ENCODE measurements at regions not wholly inside any gene's neighbourhood (a gene's known extent, or its start where the extent isn't known, plus 50 kb on each side); places are given as distances from the start of the nearest gene placed in this dataset.

DNA sequence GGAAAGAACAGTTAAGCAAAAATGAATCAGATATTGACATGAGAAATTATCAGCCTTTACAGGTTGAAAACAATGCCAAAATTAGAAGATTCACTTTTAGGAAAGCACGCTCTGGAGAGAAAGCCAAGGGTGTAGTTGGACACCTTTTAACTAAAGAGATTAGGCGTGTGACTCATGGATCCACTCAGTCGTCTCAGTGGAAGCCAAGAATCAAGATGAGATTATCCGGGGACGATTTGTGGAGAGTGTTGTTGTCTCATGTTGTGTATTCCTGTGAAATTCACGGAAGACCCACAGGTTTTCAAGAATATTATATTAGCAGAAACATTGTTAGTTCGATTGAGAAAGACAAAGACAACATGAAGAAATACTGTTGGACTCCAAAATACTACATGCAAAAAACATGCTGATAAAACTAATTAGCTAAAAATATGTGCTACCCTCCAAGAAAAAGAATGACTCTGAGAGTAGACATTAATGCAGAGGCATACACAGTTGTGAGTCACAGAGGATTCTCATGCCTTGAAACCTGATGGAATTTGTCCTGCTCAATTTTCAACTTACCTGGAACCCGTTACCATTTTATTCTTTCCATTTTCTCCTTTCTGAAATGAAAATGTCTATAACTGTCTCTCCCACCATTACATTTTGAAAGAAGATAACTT lies 192.1 kb upstream of the RND3 start:
- no peak for TF ChIP-seq CTCF (IDR thresholded peaks at IDR 0.05)
- Mint-ChIP-seq H3K4me1 (ENCODE audit: low read depth) (no peaks in the 10 kb centered on the region), H3K36me3 (ENCODE audit: low read depth) (no peaks in the 10 kb centered on the region), H3K27ac (no peak overlapping the region), H3K9me3 (peaks cover 2% of the 10 kb centered on the region), H3K4me3 (no peak overlapping the region), H3K27me3 (no peaks in the 10 kb centered on the region)
- ChIA-PET POLR2A (no interaction called here), CTCF (no interaction called here)
- DNase-seq (no peak), ATAC-seq (no peak)
- intact Hi-C loops (cut with micrococcal nuclease) = no loop called here

DNA sequence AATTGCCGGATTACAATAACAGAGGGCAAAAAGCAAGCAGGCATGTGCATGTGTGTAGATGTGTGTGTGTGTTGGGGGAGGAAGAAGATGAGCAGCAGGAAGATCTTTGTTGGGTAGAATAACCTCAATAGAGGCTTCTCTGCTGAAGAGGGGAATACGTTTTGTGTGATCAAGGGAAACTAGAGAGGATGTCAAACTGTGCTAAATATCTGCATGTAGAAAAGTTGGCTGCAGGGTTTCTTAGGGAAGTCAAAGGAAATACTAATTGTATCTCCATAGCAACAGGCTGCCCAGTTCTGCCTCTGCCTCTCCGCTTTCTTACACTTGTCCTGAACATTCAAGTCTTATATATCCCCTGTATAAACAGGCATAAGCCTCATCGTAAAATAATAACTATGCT lies 190.1 kb upstream of the RND3 start:
- ChIA-PET POLR2A (no interaction called here), CTCF (interaction anchor here (1.0 kb wide), 1 partner anchor 11 kb away, joined by 4 read pairs; no protein-coding TSS in a partner anchor)
- ATAC-seq = no peak
- Mint-ChIP-seq H3K4me3 (no peak overlapping the region), H3K9me3 (peaks cover 2% of the 10 kb centered on the region), H3K27ac (no peak overlapping the region), H3K27me3 (no peaks in the 10 kb centered on the region), H3K36me3 (ENCODE audit: low read depth) (no peaks in the 10 kb centered on the region), H3K4me1 (ENCODE audit: low read depth) (no peaks in the 10 kb centered on the region)
- DNase-seq = no peak
- intact Hi-C loops (cut with micrococcal nuclease) = no loop called here
- TF ChIP-seq CTCF (IDR thresholded peaks at IDR 0.05) = no peak

DNA sequence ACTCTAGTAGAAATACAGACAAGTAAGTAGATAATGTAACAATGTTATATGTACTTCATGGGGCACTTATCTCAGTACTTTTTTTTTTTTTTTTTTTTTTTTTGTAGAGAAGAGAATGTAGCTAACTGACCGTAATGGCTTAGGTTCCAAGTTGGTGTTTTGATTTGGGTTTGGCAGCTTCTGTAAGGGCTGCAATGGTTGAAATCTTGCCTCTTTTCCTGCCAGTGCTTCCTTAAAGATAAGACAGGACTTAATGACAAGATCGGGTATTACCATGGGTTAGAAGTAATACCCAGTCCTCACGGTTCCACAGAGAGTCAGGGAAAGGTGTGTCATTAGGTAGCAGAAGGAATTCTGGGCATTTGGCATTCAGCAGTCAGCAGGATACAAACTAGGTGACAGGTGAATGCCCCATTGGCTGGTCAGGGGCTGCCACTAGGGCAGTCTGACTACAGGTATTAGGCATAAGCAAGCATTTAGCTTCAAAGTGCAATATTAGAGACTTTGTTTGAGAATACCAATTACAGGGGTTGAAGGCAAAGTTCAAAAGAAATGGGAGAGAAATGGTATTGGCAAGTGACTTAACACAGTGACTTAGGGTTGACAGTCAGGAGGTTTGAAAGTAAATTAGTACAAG lies 189.4 kb upstream of the RND3 start:
- no peak for DNase-seq
- H3K4me1 Mint-ChIP-seq (ENCODE audit: low read depth) = no peaks in the 10 kb centered on the region
- H3K9me3 Mint-ChIP-seq = peaks cover 2% of the 10 kb centered on the region
- H3K4me3 Mint-ChIP-seq = no peak overlapping the region
- no peaks in the 10 kb centered on the region for H3K36me3 Mint-ChIP-seq (ENCODE audit: low read depth)
- no peak overlapping the region for H3K27ac Mint-ChIP-seq
- TF ChIP-seq CTCF (IDR thresholded peaks at IDR 0.05) = no peak
- CTCF ChIA-PET = interaction anchor here (1.0 kb wide), 1 partner anchor 10 kb away, joined by 4 read pairs; no protein-coding TSS in a partner anchor
- POLR2A ChIA-PET = no interaction called here
- intact Hi-C loops (cut with micrococcal nuclease) = no loop called here
- H3K27me3 Mint-ChIP-seq = no peaks in the 10 kb centered on the region
- ATAC-seq = no peak

DNA sequence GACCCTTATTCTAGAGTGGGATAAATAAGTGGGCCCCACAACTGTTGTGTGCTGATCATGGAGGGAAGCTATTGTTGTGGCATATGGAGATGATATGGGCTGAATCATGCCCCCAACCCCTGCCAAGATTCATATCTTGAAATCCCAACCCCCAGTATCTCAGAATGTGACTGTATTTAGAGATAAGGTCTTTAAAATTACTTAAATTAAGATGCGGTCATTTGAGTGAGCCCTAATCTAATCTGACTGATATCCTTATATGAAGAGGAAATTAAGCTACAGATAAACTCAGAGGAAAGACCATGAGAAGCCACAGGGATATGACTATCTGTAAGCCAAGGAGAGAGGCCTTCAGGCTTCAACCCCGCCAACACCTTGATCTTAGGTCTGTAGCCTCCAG lies 188.3 kb upstream of the RND3 start:
- POLR2A ChIA-PET = no interaction called here
- no peak for TF ChIP-seq CTCF (IDR thresholded peaks at IDR 0.05)
- Mint-ChIP-seq H3K9me3 (no peaks in the 10 kb centered on the region), H3K4me3 (no peak overlapping the region), H3K27ac (no peak overlapping the region), H3K36me3 (ENCODE audit: low read depth) (no peaks in the 10 kb centered on the region), H3K4me1 (ENCODE audit: low read depth) (no peaks in the 10 kb centered on the region), H3K27me3 (no peaks in the 10 kb centered on the region)
- ATAC-seq = no peak
- intact Hi-C loops (cut with micrococcal nuclease) = no loop called here
- CTCF ChIA-PET = no interaction called here
- DNase-seq = no peak

GRCh38 chr2:150674283-150674682 lies 186.8 kb upstream of the RND3 start:
- H3K27ac Mint-ChIP-seq = no peak overlapping the region
- no peaks in the 10 kb centered on the region for H3K36me3 Mint-ChIP-seq (ENCODE audit: low read depth)
- H3K9me3 Mint-ChIP-seq = no peaks in the 10 kb centered on the region
- intact Hi-C loops (cut with micrococcal nuclease) = no loop called here
- no peaks in the 10 kb centered on the region for H3K4me1 Mint-ChIP-seq (ENCODE audit: low read depth)
- ChIA-PET POLR2A (no interaction called here), CTCF (no interaction called here)
- TF ChIP-seq CTCF (IDR thresholded peaks at IDR 0.05) = no peak
- no peak overlapping the region for H3K4me3 Mint-ChIP-seq
- ATAC-seq (no peak), DNase-seq (no peak)
- no peaks in the 10 kb centered on the region for H3K27me3 Mint-ChIP-seq
